ENCODE measurements at regions not wholly inside any gene's neighbourhood (a gene's known extent, or its start where the extent isn't known, plus 50 kb on each side); places are given as distances from the start of the nearest gene placed in this dataset.

DNA sequence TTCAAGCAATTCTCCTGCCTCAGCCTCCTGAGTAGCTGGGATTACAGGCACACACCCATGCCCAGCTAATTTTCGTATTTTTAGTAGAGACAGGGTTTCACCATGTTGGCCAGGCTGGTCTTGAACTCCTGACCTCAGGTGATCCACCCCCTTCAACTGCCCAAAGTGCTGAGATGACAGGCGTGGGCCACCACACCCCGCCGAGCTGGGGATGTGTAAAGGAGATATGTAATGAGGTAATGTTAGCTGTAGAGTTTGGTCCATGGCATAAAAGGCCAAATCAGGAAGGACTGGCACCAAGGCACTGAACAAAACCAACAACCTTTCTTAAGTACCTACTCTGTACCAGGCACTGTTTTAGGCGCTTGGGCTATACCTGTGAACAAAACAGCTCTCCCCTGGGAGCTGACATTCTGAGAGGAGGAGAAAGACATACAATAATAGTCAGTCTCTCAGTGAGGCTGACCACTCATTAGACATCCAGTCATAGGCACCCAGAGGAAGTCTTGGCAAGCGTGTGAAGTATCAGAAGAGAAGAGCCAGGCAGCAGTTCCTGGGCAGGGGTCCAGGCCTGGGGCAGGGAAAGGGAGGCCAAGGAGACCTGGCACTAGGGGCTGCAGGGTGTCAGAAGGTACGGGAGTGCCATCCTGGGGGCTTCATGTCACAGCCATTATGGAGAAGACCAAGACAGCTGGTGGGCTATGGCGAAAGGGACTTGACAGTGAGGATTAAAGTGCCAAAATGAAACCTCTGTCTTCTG, 164.8 kb upstream of the DTNBP1 start:
- DNase-seq (no peak), ATAC-seq (no peak)
- Histone ChIP-seq H3K27ac (no peak overlapping the region), H3K9me3 (no peaks in the 10 kb centered on the region), H3K4me1 (no peaks in the 10 kb centered on the region), H3K36me3 (no peaks in the 10 kb centered on the region), H3K27me3 (no peaks in the 10 kb centered on the region), H3K4me3 (no peak overlapping the region)
- intact Hi-C loops (cut with DNase I), result no loop called here
- no peak for TF ChIP-seq CTCF (IDR thresholded peaks at IDR 0.05)

DNA sequence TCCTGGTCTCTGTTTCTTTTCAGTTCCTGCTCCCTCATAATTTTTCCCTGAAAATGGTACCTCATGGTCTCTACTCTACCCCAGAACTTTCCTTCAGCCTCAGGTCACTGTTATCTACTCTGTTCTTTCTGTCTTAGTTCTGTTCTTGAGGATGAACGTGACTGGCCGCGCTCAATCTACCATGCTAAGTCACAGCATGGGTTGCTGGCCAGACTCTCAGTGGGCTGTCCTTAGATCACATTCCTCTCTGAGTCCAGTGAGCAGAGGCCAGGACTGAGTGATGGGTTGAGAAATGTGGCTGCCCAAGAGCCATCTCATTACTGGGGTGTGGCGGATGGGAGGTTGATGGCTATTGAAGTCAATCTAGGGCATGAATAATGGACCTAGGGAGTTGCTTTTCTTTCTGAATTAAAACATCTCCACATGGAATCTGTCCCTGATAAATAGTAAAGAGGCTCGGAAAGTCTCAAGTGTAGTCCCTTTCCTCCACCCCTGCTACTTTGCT, 164.0 kb upstream of the DTNBP1 start:
- no peak for DNase-seq
- no peak for ATAC-seq
- Histone ChIP-seq H3K27ac (no peak overlapping the region), H3K4me1 (no peaks in the 10 kb centered on the region), H3K36me3 (no peaks in the 10 kb centered on the region), H3K27me3 (no peaks in the 10 kb centered on the region), H3K4me3 (no peak overlapping the region), H3K9me3 (no peaks in the 10 kb centered on the region)
- intact Hi-C loops (cut with DNase I), result no loop called here
- TF ChIP-seq CTCF (IDR thresholded peaks at IDR 0.05), result no peak

DNA sequence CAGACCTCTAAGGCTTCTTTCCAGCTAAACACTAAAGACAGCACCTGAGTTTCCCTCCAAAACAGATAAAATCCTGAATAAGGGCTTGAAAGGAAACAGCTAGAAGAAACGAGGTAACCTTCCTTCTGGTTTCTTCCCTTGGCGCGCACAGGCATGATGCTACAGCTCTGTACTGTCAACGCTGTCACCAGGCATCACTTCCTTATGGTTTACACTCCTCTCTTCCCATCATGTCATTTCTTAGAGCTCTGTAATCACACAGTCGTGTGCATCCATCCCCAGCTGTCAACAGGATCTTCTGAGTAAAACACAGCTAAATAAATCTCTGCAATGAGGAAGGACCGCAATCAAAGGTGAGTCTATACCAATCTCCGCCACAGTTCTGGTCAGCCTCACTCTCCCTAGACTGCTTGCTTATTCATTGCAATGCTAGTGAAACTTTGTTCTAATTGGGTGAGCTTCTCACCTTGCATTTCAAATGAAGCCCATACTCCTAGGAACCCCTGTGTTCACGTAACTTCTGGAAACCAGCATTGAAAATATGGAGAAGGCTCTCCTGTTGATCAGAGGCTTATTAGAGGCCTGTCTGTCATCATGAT, 162.6 kb upstream of the DTNBP1 start:
- Histone ChIP-seq H3K36me3 (no peaks in the 10 kb centered on the region), H3K4me1 (no peaks in the 10 kb centered on the region), H3K27me3 (no peaks in the 10 kb centered on the region), H3K9me3 (no peaks in the 10 kb centered on the region), H3K4me3 (no peak overlapping the region), H3K27ac (no peak overlapping the region)
- DNase-seq (no peak), ATAC-seq (no peak)
- intact Hi-C loops (cut with DNase I), result no loop called here
- TF ChIP-seq CTCF (IDR thresholded peaks at IDR 0.05), result no peak

GRCh38 chr6:15824811-15825210, 162.0 kb upstream of the DTNBP1 start:
- TF ChIP-seq CTCF (IDR thresholded peaks at IDR 0.05), result no peak
- intact Hi-C loops (cut with DNase I), result no loop called here
- ATAC-seq (no peak), DNase-seq (no peak)
- no peaks in the 10 kb centered on the region for H3K27me3 ChIP-seq
- no peaks in the 10 kb centered on the region for H3K36me3 ChIP-seq
- no peak overlapping the region for H3K27ac ChIP-seq
- no peaks in the 10 kb centered on the region for H3K4me1 ChIP-seq
- H3K9me3 ChIP-seq, result no peaks in the 10 kb centered on the region
- no peak overlapping the region for H3K4me3 ChIP-seq

- intact Hi-C loops (cut with DNase I), result no loop called here
- no peak for TF ChIP-seq CTCF (IDR thresholded peaks at IDR 0.05)
Observed at GRCh38 chr6:15823838-15824414, 161.1 kb upstream of the DTNBP1 start.

More at GRCh38 chr6:15823838-15824414, 161.1 kb upstream of the DTNBP1 start:
- Histone ChIP-seq H3K4me1 (no peaks in the 10 kb centered on the region), H3K4me3 (no peak overlapping the region), H3K36me3 (no peaks in the 10 kb centered on the region), H3K9me3 (no peaks in the 10 kb centered on the region), H3K27me3 (no peaks in the 10 kb centered on the region), H3K27ac (no peak overlapping the region)
- DNase-seq (no peak), ATAC-seq (no peak)
